ENCODE measurements at regions not wholly inside any gene's neighbourhood (a gene's known extent, or its start where the extent isn't known, plus 50 kb on each side); places are given as distances from the start of the nearest gene placed in this dataset.
"Not testable (repeated sequence)": the region's sequence is repeated elsewhere in the genome, so short reads cannot be mapped to it uniquely, and the experiment has no call there.

- TF ChIP-seq CTCF (conservative IDR thresholded peaks at IDR 0.05; ENCODE audit: low read depth) = no peak
- ChIA-PET CTCF (no interaction called here), POLR2A (ENCODE audit: low non-redundant PET) (no interaction called here)
- no peak for DNase-seq (ENCODE audit: low spot score)
- no peak overlapping the region for H3K27ac ChIP-seq
Observed at GRCh38 chr9:28491121-28491520, 917.8 kb upstream of the C9orf72 start.

DNA sequence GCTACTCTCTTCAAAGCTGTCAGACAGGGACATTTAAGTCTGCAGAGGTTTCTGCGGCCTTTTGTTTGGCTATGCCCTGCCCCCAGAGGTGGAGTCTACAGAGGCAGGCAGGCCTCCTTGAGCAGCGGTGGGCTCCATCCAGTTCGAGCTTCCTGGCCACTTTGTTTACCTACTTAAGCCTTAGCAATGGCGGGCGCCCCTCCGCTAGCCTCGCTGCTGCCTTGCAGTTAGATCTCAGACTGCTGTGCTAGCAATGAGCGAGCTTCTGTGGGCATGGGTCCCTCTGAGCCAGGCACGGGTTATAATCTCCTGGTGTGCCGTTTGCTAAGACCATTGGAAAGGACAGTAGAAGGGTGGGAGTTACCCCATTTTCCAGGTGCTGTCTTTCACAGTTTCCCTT lies 924.9 kb upstream of the C9orf72 start:
- POLR2A ChIA-PET (ENCODE audit: low non-redundant PET); H3K27ac ChIP-seq; DNase-seq (ENCODE audit: low spot score): not testable (repeated sequence)
- CTCF ChIA-PET = interaction anchor here (0.8 kb wide), 1 partner anchor 247 kb away, joined by 3 read pairs; no protein-coding TSS in a partner anchor

GRCh38 chr9:28502189-28502588 lies 928.9 kb upstream of the C9orf72 start:
- no peak for DNase-seq (ENCODE audit: low spot score)
- CTCF ChIA-PET = interaction anchor here (0.7 kb wide), 1 partner anchor 18 kb away, joined by 3 read pairs; no protein-coding TSS in a partner anchor
- no peak overlapping the region for H3K27ac ChIP-seq
- POLR2A ChIA-PET (ENCODE audit: low non-redundant PET) = no interaction called here
- no peak for TF ChIP-seq CTCF (conservative IDR thresholded peaks at IDR 0.05; ENCODE audit: low read depth)

- DNase-seq (ENCODE audit: low spot score) = no peak
- no peak for TF ChIP-seq CTCF (conservative IDR thresholded peaks at IDR 0.05; ENCODE audit: low read depth)
- ChIA-PET CTCF (interaction anchor here (0.7 kb wide), 1 partner anchor 19 kb away, joined by 3 read pairs; no protein-coding TSS in a partner anchor), POLR2A (ENCODE audit: low non-redundant PET) (no interaction called here)
- no peak overlapping the region for H3K27ac ChIP-seq
Observed at GRCh38 chr9:28502741-28503140, 929.5 kb upstream of the C9orf72 start.

- no peak overlapping the region for H3K27ac ChIP-seq
- ChIA-PET POLR2A (ENCODE audit: low non-redundant PET) (no interaction called here), CTCF (no interaction called here)
- no peak for TF ChIP-seq CTCF (conservative IDR thresholded peaks at IDR 0.05; ENCODE audit: low read depth)
- no peak for DNase-seq (ENCODE audit: low spot score)
Observed at GRCh38 chr9:28503573-28503972, 930.3 kb upstream of the C9orf72 start.

GRCh38 chr9:28518439-28518838 lies 945.2 kb upstream of the C9orf72 start:
- POLR2A ChIA-PET (ENCODE audit: low non-redundant PET) = no interaction called here
- TF ChIP-seq CTCF (conservative IDR thresholded peaks at IDR 0.05; ENCODE audit: low read depth) = no peak
- no peak overlapping the region for H3K27ac ChIP-seq
- DNase-seq (ENCODE audit: low spot score) = no peak
- CTCF ChIA-PET = no interaction called here

DNA sequence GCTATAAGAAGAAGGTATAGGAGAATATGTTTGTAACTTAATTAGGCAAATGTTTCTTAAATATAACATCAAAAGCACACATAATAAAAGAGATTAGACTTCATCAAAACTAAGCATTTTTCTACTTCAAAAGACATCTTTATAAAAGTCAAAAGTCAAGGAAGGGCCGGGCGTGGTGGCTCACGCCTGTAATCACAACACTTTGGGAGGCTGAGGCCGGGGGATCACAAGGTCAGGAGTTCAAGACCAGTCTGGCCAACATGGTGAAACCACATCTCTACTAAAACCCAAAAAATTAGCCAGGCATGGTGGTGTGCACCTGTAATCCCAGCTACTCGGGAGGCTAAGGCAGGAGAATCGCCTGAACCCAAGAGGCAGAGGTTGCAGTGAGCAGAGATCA lies 951.0 kb upstream of the C9orf72 start:
- DNase-seq (ENCODE audit: low spot score); POLR2A ChIA-PET (ENCODE audit: low non-redundant PET); H3K27ac ChIP-seq: not testable (repeated sequence)
- CTCF ChIA-PET = interaction anchor here (0.5 kb wide), 1 partner anchor 347 kb away, joined by 3 read pairs; no protein-coding TSS in a partner anchor

- ChIA-PET CTCF (no interaction called here), POLR2A (ENCODE audit: low non-redundant PET) (no interaction called here)
- no peak overlapping the region for H3K27ac ChIP-seq
- no peak for TF ChIP-seq CTCF (conservative IDR thresholded peaks at IDR 0.05; ENCODE audit: low read depth)
- no peak for DNase-seq (ENCODE audit: low spot score)
Observed at GRCh38 chr9:28528049-28528448, 954.8 kb upstream of the C9orf72 start.

Data from RWPE1 (cell line).